SK-N-SH (cell line): ENCODE measurements at regions not wholly inside any gene's neighbourhood (a gene's known extent, or its start where the extent isn't known, plus 50 kb on each side); places are given as distances from the start of the nearest gene placed in this dataset.

Experiments
- CTCF ChIA-PET: fragments of 300-600, 350-600 bp; formaldehyde crosslinking; extraction: SDS; loops from one replicate; lab custom pipeline; 2021; lab: Yijun Ruan, JAX
- POLR2A ChIA-PET: fragments of 350-600 bp; sonication (Branson Sonifier 250); formaldehyde crosslinking; extraction: SDS; loops from one replicate; lab custom pipeline; 2020; ENCODE audit warnings: antibody characterized with exemption, inconsistent platforms; lab: Yijun Ruan, JAX
- DNase-seq: peaks from one replicate; pipeline ENCODE4 v3.0.0; 2012
- H2AFZ ChIP-seq: fragments of 200-600 bp; sonication (generic); 2 replicates; pipeline ENCODE4 v1.8.1; 2016; ENCODE audit warnings: antibody characterized with exemption, mild to moderate bottlenecking, low read depth
- H3F3A ChIP-seq: fragments of 200-600 bp; sonication (generic); replicated peaks from 2 replicates; pipeline ENCODE3; 2016; ENCODE audit warnings: antibody characterized with exemption, mild to moderate bottlenecking; ENCODE audit not compliant: insufficient read depth
- H3K27ac ChIP-seq, 2 experiments: fragments of 200-500 bp in 1 of 2; fragments of 200-600 bp in 1 of 2; sonication (Bioruptor generic) in 1 of 2; sonication (generic), shearing (Covaris generic) in 1 of 2; 2 replicates each; pipeline versions ENCODE4 v1.5.1 to v1.6.1; 2014 to 2016; ENCODE audit warnings: low read depth in 2 of 2, inconsistent platforms in 1 of 2, low read length in 1 of 2, mild to moderate bottlenecking in 1 of 2, mixed read lengths in 1 of 2
- H3K27me3 ChIP-seq: fragments of 200-600 bp; sonication (generic), shearing (Covaris generic); 2 replicates; pipeline ENCODE4 v1.6.1; 2016; ENCODE audit warnings: mixed run types; ENCODE audit not compliant: insufficient read depth
- H3K36me3 ChIP-seq, 2 experiments: fragments of 200-500 bp in 1 of 2; fragments of 200-600 bp in 1 of 2; sonication (Bioruptor generic) in 1 of 2; sonication (generic) in 1 of 2; replicated peaks in 1 of 2; 2 replicates each; pipeline versions ENCODE3 to v1.5.1; 2014 to 2016; ENCODE audit warnings: low read length in 1 of 2, mild to moderate bottlenecking in 1 of 2; ENCODE audit not compliant: insufficient read depth in 2 of 2, control insufficient read depth in 1 of 2
- H3K4me1 ChIP-seq, 2 experiments: fragments of 200-500 bp in 1 of 2; fragments of 200-600 bp in 1 of 2; sonication (Bioruptor generic) in 1 of 2; sonication (generic), shearing (Covaris generic) in 1 of 2; 2 replicates each; pipeline versions ENCODE4 v1.5.1 to v1.6.1; 2014 to 2016; ENCODE audit warnings: low read depth in 1 of 2, low read length in 1 of 2, mixed run types in 1 of 2; ENCODE audit not compliant: insufficient read depth in 2 of 2, control insufficient read depth in 1 of 2
- H3K4me2 ChIP-seq: fragments of 200-600 bp; sonication (generic), shearing (Covaris generic); 2 replicates; pipeline ENCODE4 v1.6.1; 2017; ENCODE audit warnings: mixed run types
- H3K4me3 ChIP-seq, 2 experiments: fragments of 200-500 bp in 1 of 2; fragments of 200-600 bp in 1 of 2; sonication (Bioruptor generic) in 1 of 2; sonication (generic), shearing (Covaris generic) in 1 of 2; 2 replicates each; pipeline versions ENCODE4 v1.5.1 to v1.8.1; 2014 to 2016; ENCODE audit warnings: low read depth in 2 of 2, inconsistent platforms in 1 of 2, low read length in 1 of 2, mild to moderate bottlenecking in 1 of 2, mixed read lengths in 1 of 2, moderate library complexity in 1 of 2
- H3K79me2 ChIP-seq: fragments of 200-600 bp; sonication (generic); 2 replicates; pipeline ENCODE4 v1.8.1; 2017; ENCODE audit warnings: mild to moderate bottlenecking; ENCODE audit not compliant: insufficient read depth
- H3K9ac ChIP-seq: fragments of 200-600 bp; sonication (generic); 2 replicates; pipeline ENCODE4 v1.6.1; 2017; ENCODE audit warnings: mixed run types
- H3K9me2 ChIP-seq: fragments of 200-600 bp; sonication (generic); 2 replicates; pipeline ENCODE4 v1.6.1; 2017; ENCODE audit warnings: mixed run types
- H3K9me3 ChIP-seq: fragments of 200-600 bp; sonication (generic); 2 replicates; pipeline ENCODE4 v1.6.1; 2017; ENCODE audit warnings: mixed run types, mild to moderate bottlenecking, moderate library complexity
- H4K20me1 ChIP-seq: fragments of 200-600 bp; sonication (generic); 2 replicates; pipeline ENCODE4 v1.6.1; 2017; ENCODE audit warnings: mild to moderate bottlenecking, mixed run types; ENCODE audit not compliant: insufficient read depth
- CHD2 ChIP-seq: fragments of 150-350 bp; IDR thresholded peaks from 2 replicates; pipeline ENCODE4 v1.6.1; 2018; ENCODE audit warnings: low read length; ENCODE audit not compliant: partially characterized antibody
- CTCF ChIP-seq: fragments of 200-600 bp; sonication (generic); IDR thresholded peaks from 2 replicates; pipeline ENCODE4 v1.6.1; 2017; ENCODE audit warnings: antibody characterized with exemption, mild to moderate bottlenecking, moderate library complexity
- ELF1 ChIP-seq: IDR thresholded peaks from 2 replicates; pipeline ENCODE4 v1.4.0; 2012
- EZH2phosphoT487 ChIP-seq: fragments of 200-600 bp; sonication (generic); IDR thresholded peaks from 2 replicates; pipeline ENCODE4 v1.6.1; 2017; ENCODE audit warnings: low read depth, mixed run types, mild to moderate bottlenecking, antibody characterized with exemption, moderate library complexity, borderline replicate concordance
- FOSL2 ChIP-seq: IDR thresholded peaks from 2 replicates; pipeline ENCODE4 v1.4.0; 2012; ENCODE audit warnings: low read depth, mild to moderate bottlenecking, moderate library complexity, borderline replicate concordance
- FOXJ3 ChIP-seq: sonication (generic); formaldehyde crosslinking; IDR thresholded peaks from 2 replicates; pipeline ENCODE4 v1.5.1; 2020; ENCODE audit warnings: mild to moderate bottlenecking, missing genetic modification reagents
- FOXM1 ChIP-seq: IDR thresholded peaks from 2 replicates; pipeline ENCODE4 v1.4.0; 2012; ENCODE audit warnings: low read depth, mild to moderate bottlenecking
- IRF3 ChIP-seq: fragments of 150-350 bp; IDR thresholded peaks from 2 replicates; pipeline ENCODE4 v1.6.1; 2016; ENCODE audit warnings: mild to moderate bottlenecking, low read depth, low read length
- JUND ChIP-seq: IDR thresholded peaks from 2 replicates; pipeline ENCODE4 v1.4.0; 2012
- MAX ChIP-seq: IDR thresholded peaks from 2 replicates; pipeline ENCODE4 v1.4.0; 2012; ENCODE audit warnings: low read depth
- MXI1 ChIP-seq: IDR thresholded peaks from 2 replicates; pipeline ENCODE4 v1.6.1; 2012; ENCODE audit warnings: mild to moderate bottlenecking, low read depth, low read length, improper control_type of control experiment
- POLR2AphosphoS5 ChIP-seq: IDR thresholded peaks from 2 replicates; pipeline ENCODE4 v1.6.1; 2012; ENCODE audit warnings: low read depth, low read length
- RAD21 ChIP-seq: IDR thresholded peaks from 2 replicates; pipeline ENCODE4 v1.6.1; 2012; ENCODE audit warnings: mild to moderate bottlenecking, low read length
- RFX5 ChIP-seq: IDR thresholded peaks from 2 replicates; pipeline ENCODE4 v1.6.1; 2012; ENCODE audit warnings: mild to moderate bottlenecking, improper control_type of control experiment, low read length
- SMC3 ChIP-seq: IDR thresholded peaks from 2 replicates; pipeline ENCODE4 v1.6.1; 2012; ENCODE audit warnings: low read depth, low read length, improper control_type of control experiment
- TAF1 ChIP-seq: IDR thresholded peaks from 2 replicates; pipeline ENCODE4 v1.6.1; 2012; ENCODE audit warnings: low read depth, mild to moderate bottlenecking, low read length, moderate library complexity, borderline replicate concordance
- TEAD4 ChIP-seq: IDR thresholded peaks from 2 replicates; pipeline ENCODE4 v1.4.0; 2012; ENCODE audit warnings: mild to moderate bottlenecking, borderline replicate concordance; ENCODE audit not compliant: insufficient read depth
- USF1 ChIP-seq: IDR thresholded peaks from 2 replicates; pipeline ENCODE4 v1.4.0; 2012; ENCODE audit warnings: low read depth, borderline replicate concordance
- YY1 ChIP-seq: IDR thresholded peaks from 2 replicates; pipeline ENCODE4 v1.4.0; 2012; ENCODE audit warnings: low read depth, mild to moderate bottlenecking
- ZBTB33 ChIP-seq: IDR thresholded peaks from 2 replicates; pipeline ENCODE4 v1.4.0; 2012; ENCODE audit warnings: low read depth, borderline replicate concordance
- WGBS: methylation state at CpG from one replicate; pipeline ENCODE4 v1.1.6; 2017; ENCODE audit warnings: low lambda C conversion rate; 5-methylcytosine and 5-hydroxymethylcytosine counted together

GRCh38 chr20:40495956-40496355, 193.1 kb downstream of the MAFB start:
- H3K9me2 ChIP-seq, result no peaks in the 10 kb centered on the region
- H3K9me3 ChIP-seq, result no peaks in the 10 kb centered on the region
- H3K27me3 ChIP-seq, result peaks cover 4% of the 10 kb centered on the region; the same call in 1 of the 2 replicates
- no peak overlapping the region for H3K27ac ChIP-seq
- no peak overlapping the region for H3K9ac ChIP-seq
- no peak for DNase-seq
- no peaks in the 10 kb centered on the region for H3K79me2 ChIP-seq
- no peak overlapping the region for H3K4me2 ChIP-seq
- no peak overlapping the region for H2AFZ ChIP-seq
- no peak overlapping the region for H3K4me3 ChIP-seq
- H4K20me1 ChIP-seq, result no peaks in the 10 kb centered on the region
- CTCF ChIA-PET, result no interaction called here
- H3K36me3 ChIP-seq, result no peaks in the 10 kb centered on the region
- no peaks in the 10 kb centered on the region for H3F3A ChIP-seq
- H3K4me1 ChIP-seq, result no peaks in the 10 kb centered on the region
- no peak for TF ChIP-seq FOSL2
- TF ChIP-seq TAF1, result no peak
- TF ChIP-seq YY1, result no peak
- no peak for TF ChIP-seq ZBTB33
- no peak for TF ChIP-seq RAD21
- no peak for TF ChIP-seq TEAD4
- TF ChIP-seq POLR2AphosphoS5, result no peak
- no peak for TF ChIP-seq SMC3
- TF ChIP-seq CHD2, result no peak
- TF ChIP-seq EZH2phosphoT487, result no peak
- TF ChIP-seq CTCF, result no peak
- no peak for TF ChIP-seq USF1
- no peak for TF ChIP-seq ELF1
- TF ChIP-seq MXI1, result no peak
- TF ChIP-seq FOXM1, result no peak
- TF ChIP-seq IRF3, result no peak
- TF ChIP-seq JUND, result no peak
- no peak for TF ChIP-seq MAX
- no peak for TF ChIP-seq RFX5
- no peak for TF ChIP-seq FOXJ3 (CRISPR knock-in tag)
- TF ChIP-seq, all 33 proteins: peak for 0
- 83% methylated on average over 4 of the region's 4 CpGs for WGBS
- POLR2A ChIA-PET, result no interaction called here
